Activated CD4-positive, CD25-positive, alpha-beta regulatory T cell (primary cell): ENCODE measurements at regions not wholly inside any gene's neighbourhood (a gene's known extent, or its start where the extent isn't known, plus 50 kb on each side); places are given as distances from the start of the nearest gene placed in this dataset.
"Not testable (repeated sequence)": the region's sequence is repeated elsewhere in the genome, so short reads cannot be mapped to it uniquely, and the experiment has no call there.

Source experiments
- DNase-seq, 4 experiments: peaks; one replicate each; lab custom pipeline; 2025; lab: John Stamatoyannopoulos, UW

DNA sequence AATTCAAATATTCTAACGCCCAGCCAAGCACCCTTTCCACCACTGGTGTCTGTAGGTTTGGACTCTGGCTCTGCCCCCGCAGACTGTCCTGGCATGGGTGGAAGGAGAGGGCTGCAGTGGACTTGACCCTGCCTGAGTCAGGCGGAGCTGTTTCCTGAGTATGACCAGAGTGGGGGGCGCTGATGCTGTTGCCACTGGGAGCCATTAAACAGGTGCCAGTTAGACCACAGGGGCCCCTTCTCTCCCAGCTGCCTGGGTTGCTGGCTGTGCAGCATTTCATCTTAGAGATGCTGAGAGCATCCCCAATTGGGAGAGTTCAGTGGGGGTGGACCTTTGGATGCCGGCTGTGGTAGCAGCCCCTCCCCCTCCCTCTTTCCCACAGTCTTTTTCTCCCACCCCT lies 539.5 kb downstream of the MATN1 start:
- DNase-seq: no peak

DNA sequence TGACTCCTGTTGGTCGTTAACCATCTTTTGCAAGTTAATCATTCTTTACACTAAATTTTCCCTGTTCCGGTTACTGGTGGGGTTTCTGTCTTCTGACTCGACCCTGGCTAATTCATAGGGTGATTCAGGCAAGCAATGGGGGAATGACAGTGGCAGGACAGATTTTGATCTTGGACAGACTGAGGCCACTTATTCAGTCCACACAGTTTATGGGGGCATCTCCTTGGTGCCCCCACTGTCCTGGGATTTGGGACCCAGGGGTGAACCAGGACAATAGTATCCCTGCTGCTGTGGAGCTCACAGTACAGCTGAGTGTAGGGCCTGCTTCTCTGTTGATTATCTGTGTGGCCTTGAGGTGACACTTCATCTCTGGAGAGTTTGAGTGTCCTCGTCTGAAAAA lies 540.4 kb downstream of the MATN1 start:
- no peak for DNase-seq

DNA sequence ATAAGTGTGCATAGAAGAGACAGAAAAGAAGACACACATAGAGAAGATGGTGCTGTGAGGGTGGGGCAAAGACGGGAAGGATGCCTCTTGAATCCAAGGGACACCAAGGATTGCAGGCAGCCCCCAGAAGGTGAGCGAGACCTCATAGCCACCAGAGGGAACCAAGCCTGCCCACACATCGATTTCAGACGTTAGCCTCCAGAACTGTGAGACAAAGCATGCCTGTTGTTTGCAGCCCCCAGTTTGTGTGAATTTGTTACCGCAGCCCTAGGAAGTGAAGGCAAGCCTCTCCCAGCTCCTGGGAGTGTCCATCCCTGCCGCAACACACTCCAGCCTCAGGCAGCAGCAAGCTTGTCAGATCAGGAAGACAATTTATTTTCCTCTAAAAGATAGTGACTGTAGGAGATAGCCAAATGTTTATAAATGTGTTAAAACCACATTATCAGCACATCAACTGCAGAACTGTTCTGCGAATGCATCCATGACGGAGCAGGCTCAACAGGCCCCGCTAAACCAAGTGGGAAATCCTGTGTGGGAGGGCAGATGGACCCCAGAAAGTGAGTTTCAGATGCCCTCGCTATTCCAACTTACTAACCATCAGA lies 543.3 kb downstream of the MATN1 start:
- DNase-seq: no peak

DNA sequence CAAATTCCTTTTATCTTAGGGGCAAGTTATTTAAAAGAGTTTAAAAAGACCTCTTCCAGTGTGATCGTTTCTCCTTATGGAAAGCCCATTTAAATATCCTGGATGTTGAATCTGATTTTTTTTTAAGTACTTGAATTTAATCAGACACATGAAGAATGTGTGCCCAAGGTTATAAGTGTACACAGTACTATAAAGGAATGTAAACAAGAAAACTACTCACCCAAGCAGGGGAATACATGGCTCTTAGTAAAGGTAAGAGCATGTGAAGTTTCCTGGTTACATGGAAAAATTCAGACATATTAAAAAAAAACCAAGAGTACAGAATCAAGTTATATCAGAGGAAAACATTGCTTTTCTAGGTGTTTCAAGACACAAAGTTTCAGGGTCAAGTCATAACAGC lies 546.9 kb downstream of the MATN1 start:
- DNase-seq: no peak

DNA sequence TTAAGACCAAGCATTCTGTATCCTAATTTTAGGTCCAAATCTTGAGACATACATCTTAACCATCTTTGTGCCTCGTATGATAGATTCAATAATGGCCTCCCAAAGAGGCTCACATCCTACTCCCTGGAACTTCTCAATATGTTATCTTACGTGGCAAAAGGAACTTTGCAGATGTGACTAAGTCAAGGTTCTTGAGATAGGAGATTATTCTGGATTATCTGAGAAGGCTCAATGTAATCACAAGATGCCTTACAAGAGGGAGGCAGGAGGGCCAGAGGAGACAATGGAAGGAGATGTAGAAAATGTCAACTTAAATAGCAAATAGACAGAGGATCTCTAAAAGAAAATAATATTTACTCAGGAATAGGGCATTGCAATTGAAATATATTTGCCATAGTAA lies 548.9 kb downstream of the MATN1 start:
- no peak for DNase-seq

DNA sequence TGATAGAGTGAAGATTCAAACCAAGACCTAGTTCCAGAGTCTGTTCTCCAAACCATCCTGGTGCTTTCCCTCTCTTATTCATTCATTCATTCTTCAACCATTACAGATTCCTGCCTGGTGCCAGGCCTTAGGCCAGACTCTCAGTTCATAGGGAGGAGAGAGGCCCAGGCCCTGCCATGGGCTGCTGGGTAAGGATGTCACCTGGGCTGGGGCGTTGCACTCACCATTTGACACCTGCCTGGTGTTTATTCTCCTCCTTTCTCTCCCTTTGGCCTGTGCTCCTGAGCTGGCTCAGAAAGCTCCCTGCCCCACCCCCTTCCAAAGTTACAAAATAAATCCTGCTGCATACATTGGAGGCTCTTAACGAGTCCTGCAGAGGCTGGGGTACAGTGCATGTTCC lies 549.8 kb downstream of the MATN1 start:
- no peak for DNase-seq

DNA sequence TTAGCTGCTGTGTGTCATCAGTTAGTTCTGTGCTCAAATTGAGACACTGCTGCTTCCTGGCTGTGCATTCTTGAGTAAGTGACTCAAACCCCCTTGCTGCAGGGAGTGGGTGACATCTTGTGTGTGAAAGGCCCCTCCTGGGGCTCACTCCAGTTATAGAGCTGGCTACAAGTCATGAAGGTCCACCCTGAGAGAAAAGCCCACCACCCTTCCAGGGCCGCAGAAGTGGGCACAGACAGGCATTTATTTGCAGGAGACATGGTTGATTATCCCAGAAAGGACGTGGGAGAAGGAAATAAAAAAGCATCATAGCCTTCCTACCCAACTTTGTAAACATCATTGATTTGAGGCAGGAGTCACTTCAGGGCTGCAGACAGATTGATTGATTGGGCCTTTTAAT lies 550.6 kb downstream of the MATN1 start:
- no peak for DNase-seq

DNA sequence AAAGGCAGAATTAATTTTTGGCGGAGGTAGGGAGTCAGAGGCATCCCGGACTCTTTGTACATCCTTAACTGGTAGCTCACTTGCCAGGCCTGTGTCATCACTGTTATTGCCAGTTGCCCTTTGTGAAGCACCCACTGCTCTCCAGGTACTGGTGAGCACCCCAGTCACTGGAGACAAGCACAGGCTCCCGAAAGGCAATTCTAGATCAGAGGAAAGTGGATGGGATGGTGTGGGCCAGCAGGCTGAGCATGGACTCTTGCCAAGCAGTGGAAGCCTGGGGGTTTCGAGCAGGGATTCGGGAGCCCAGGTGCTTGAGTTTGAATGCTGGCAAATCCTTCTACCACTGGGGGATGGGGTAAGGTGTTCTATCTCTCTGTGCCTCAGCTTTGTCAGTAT lies 551.1 kb downstream of the MATN1 start:
- no peak for DNase-seq

DNA sequence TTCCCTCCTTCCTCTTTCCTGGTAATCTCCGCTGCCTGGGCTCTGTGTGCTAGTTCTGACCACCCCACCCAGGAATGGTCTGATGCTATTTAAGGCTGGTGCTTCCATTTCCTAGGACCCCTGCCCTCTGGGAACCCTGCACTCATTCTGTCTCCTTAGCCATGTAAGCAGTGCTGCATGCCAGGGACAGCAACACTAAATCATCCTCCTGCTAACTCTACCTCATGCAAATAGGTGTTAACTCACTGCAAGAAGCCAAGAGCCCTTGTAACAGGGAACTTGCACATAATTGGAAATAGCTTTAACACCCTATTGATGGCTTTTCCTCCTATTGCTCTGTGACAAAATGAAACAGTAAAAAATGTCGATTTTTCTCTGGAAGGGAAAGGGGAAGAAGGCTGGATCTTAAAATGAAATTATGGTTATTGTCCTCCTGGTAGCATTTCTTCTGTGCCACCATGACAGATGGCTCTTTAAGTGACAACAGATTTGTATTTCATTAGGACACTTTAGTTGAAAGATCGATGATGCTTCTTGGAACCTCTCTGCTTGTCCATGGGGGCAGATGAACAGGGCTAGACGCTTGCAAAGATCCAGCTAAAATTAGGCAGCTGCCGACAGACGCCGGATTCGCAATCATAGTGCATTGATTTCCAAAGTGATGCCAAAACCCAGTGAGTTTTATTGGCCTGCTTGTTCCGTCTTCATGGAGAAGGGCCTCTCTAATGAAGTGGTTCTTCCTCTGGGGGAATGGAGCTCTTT lies 551.7 kb downstream of the MATN1 start:
- DNase-seq: no peak

DNA sequence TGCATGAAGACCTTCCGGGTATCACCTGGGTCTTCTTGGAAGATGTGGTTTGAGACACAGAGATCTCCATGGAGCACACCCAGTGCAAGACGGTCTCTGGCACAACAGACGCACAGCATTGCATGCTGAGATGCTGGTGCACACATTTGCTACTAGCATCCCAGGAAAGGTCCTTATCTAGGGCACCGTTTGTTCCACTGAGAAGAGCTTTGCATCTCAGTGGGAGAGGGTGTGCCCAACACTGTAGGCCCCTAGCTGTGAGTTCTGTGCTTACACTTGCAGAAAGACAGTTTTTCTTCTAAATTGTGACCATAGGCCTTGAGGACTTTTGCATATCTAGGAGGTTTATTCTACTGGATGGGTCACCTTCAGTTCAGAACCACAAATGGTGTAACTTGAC lies 554.1 kb downstream of the MATN1 start:
- no peak for DNase-seq

DNA sequence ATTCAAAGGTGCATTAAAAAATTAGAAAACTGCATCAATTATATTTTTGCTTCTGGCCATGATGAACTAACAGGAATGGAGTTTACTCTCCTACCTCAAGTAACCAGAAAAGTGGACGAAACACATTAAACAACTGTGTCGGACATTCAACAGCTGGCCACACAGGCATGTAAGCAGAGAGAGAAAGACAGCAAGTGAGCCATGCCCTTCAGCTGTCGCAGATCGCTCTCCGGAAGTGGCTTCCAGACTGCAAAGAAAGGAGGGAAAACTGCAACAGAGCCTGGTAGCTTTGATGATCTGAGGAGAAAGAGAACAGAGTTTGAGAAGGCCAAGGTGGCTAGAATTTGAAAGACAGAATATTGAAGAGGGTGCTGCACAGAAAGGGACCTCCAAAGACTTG lies 557.2 kb downstream of the MATN1 start:
- DNase-seq: no peak

DNA sequence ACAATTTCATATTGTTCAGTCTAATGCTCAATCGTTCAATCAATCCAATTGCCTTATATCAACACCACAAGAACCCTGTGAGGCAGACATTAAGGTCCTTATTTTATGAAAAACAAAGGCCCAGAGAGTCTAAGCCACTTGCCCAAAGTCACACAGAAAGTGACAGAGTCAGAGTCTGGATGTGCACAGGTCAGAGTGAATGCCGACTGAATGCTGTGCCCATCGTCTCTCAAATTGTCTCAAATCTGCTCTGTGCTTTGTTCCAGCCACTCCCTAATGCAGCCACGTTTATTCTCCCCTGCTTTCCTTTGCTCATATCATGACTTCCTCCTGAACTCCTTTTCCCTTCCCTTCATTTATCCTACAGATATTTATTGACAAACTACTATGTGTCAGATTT lies 558.3 kb downstream of the MATN1 start:
- DNase-seq: no peak

DNA sequence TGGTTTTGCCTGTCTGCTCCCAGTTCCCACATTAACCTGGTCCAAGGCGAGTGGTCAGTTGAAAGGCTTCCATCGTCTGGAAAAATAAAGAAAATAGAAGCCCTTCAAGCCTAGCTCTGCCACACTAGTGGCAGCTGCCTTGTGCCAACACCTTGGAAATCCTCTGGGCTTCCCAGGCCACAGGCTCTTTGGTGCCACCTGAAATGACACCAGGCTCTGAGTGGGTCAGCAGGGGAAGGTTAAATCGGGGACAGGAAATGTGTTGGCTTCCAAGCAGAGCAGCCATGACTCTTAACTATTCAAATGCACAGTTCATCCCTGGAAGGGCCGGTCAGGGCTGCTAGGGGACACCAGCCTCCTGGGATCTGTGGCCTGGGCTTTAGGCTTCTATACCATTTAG lies 558.7 kb downstream of the MATN1 start:
- DNase-seq: no peak

DNA sequence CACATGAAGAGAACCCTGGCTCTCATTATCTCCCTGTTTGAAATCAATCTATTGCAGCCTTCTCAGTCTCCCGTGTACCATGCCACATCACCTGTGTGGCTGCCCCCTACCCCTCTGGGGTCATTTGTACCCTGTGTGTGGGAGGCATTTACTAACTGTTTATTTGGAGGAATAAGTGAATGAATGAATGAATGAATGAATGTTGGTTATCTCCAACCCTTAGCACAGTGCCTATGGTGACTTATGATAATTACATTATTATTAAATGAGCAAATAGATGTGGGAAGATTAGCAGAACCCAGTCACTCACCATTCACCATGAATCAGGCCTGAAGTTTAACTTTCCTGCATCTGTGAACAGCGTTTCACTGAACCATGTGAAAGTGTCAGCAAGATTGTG lies 560.8 kb downstream of the MATN1 start:
- DNase-seq: no peak

DNA sequence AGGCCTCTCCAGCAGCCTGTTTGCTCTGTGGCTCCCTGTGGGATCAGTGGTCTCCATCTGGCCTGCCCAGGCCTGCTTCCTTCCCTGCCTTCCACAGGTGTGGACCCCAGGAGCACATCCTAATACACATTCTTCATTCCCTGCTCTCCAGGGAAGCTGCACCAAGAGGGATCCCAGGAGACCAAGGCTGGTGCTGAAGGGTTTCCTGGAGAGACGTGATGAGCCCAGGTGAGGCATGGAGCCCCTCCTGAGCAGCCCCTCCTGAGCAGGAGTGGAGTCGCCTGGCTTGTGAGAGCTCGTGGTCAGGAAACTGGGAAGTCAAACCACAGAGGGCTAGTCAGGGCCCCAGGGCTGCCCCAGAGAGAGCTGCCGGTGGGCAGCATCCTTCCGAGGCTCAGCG lies 561.4 kb downstream of the MATN1 start:
- no peak for DNase-seq

DNA sequence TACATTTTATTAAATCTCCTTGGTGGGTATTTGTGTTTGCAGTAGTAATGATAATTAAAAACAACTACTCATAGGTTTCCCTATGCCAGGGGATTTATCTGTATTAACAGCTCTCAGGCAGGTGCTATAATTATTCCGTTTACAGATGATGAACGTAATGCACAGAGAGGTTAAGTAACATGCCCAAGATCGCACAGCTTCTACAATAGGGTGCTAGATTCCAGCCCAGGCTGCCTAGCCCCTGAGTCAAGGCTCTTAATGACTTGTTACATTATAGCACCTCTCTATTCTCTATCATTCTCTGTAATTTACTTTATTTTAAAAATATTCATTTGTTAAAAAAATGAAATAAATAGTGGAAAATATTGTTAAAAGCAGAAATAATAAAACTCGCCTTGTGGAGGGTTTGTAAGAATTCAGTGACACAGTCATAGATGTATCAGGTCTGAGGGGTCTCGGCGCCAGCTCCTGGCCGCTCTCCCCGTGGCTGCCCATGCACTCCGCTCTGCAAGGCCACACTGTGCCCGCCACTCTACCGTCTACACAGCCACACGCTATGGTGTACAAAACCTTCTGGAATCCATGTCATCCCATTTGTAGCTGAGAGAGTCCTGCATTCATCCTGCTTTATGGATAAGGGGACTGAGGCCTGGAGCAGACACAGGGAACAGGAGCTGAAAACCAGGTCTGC lies 562.2 kb downstream of the MATN1 start:
- no peak for DNase-seq

DNA sequence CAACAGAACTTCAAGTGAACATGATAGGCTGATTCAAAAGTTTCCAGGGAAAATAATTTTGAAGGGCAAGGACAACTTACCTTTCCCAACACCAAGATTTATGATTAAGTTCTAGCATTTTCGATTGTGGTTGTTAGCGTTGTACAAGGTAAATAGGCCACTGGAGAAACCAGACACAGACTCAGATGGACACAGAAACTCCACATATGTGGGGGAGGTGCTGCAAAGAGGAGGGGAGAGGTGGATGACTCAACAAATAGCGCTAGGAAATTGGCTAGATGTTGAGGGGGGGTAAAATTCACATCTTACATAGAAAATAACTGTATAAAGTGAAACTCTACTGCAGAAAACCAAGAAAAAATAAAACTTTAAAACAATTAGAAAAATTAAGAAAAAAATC lies 564.4 kb downstream of the MATN1 start:
- DNase-seq: no peak

DNA sequence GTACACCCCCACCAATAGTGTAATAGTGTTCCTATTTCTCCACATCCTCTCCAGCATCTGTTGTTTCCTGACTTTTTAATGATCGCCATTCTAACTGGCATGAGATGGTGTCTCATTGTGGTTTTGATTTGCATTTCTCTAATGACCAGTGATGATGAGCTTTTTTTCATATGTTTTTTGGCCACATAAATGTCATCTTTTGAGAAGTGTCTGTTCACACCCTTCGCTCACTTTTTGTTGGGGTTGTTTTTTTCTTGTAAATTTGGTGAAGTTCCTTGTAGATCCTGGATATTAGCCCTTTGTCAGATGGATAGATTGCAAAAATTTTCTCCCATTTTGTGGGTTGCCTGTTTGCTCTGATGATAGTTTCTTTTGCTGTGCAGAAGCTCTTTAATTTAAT lies 567.7 kb downstream of the MATN1 start:
- DNase-seq: not testable (repeated sequence)

DNA sequence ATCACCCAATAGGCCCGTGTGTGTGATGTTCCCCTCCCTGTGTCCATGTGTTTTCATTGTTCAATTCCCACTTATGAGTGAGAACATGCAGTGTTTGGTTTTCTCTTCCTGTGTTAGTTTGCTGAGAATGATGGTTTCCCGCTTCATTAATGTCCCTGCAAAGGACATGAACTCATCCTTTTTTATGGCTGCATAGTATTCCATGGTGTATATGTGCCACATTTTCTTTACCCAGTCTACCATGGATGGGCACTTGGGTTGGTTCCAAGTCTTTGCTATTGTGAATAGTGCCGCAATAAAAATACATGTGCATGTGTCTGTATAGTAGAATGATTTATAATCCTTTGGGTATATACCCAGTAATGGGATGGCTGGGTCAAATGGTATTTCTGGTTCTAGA lies 568.1 kb downstream of the MATN1 start:
- not testable (repeated sequence) for DNase-seq

DNA sequence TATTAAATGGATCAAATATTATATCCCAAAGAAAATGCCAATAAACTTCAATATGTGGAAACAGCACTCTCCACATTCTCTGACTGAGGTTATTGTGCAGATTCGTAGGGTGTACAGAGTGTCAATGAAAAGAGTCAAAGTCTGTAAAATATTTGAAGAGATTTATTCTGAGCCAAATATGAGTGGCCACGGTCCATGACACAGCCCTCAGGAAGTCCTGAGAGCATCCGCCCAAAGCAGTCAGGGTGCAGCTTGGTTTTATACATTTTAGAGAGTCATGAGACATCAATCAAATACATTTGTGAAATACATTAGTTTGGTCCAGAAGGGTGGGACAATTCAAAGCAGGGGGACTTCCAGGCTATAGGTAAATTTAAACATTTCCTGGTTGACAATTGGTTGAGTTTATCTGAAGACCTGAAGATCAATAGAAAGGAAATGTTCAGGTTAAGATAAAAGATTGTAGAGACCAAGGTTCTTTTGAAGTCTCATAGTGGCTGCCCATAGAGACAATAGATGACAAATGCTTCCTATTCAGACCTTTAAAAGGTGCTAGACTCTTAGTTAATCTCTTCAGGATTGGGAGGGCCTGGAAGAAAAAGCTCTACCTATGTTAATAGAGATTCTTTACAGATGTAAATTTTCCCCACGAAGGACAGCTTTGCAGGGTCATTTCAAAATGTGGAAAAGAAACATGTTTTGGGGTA lies 569.5 kb downstream of the MATN1 start:
- DNase-seq: no peak

DNA sequence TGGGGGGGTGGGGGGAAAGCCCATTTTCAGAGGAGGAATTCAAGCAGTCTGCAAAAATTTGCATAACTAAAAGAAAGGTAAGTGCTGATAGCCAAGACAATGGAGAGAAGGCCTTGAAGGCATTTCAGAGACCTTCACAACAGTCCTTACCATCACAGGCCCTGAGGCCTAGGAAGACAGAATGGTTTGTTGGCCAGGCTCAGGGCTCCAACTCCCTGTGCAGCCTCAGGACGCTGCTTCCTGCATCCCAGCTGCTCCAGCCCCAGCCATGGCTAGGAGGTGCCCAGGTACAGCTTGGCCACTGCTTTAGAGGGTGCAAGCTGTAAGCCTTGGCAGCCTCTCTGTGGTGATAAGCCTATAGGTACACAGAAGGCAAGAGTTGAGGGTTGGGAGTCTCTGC lies 571.6 kb downstream of the MATN1 start:
- DNase-seq: no peak

DNA sequence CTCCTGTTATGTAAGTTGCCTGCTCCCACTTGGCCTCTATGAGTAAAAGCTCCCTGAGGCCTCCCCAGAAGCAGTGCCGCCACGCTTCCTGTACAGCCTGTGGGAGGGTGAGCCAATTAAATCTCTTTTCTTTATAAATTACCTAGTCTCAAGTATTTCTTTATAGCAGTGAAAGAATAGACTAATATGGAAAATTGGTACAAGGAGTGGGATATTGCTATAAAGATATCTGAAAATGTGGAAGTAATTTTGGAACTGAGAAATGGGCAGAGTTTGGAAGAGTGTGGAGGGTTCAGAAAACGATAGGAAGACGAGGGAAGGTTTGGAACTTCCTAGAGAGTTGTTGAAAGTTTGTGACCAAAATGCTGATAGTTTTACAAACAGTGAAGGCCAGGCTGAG lies 572.3 kb downstream of the MATN1 start:
- no peak for DNase-seq

DNA sequence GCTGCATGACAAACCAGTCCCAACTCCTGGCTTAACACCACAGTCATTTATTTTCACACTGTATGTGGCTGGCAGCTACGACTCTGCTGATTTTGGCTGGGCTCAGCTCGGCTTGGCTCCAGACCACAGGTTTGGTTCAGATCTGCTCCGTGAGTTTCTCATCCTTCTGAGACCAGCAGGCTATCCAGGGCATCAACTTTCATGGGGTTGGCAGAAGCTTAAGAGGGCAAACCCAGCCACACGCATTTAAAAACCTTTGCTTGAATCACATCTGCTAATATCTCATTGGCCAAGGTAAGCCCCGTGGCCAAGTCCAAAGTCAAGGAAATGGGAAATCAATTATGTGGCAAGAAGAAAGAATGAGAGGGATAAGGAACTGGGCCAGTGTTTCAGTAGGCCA lies 574.2 kb downstream of the MATN1 start:
- no peak for DNase-seq
